ENCODE measurements at regions not wholly inside any gene's neighbourhood (a gene's known extent, or its start where the extent isn't known, plus 50 kb on each side); places are given as distances from the start of the nearest gene placed in this dataset.

DNA sequence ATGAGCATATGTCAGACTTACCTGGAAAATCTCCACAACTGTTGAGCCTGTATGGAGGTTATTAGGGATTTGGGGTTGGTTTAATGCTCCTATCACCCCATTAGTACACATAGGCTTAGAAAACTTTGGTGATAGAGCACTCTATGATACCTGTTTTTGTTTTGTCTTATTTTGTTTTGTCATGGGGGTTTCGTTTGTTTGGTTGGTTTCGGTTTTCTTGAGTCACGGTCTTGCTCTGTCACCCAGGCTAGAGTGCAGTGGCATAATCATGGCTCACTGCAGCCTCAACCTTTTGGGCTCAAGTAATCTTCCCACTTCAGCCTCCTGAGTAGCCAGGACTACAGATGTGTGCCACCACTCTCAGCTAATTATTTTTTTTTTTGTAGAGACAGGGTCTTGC, 70.0 kb downstream of the MZT1 start:
- H3K27ac Mint-ChIP-seq: no peak overlapping the region

DNA sequence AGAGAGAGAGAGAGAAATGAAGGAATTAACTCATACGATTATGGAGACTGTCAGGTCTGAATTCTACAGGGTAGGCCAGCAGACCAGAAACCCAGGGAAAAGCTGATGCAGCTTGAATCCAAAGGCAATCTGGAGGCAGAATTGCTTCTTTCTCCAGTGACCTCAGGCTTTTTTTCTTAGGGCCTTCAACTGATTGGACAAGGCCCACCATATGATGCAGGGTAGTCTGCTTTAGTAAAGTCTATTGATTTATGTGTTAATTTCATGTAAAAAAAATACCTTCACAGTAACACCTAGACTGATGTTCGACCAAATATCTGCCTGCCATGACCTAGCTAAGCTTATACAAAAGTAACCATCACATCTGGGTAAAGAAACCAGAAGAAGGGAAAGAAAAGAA, 71.1 kb downstream of the MZT1 start:
- Histone ChIP-seq H3K27ac (ENCODE audit: insufficient read depth, low read length, poor library complexity, severe bottlenecking) (no peak overlapping the region), H3K4me1 (ENCODE audit: control insufficient read depth, insufficient read depth, low read length, poor library complexity, severe bottlenecking) (no peaks in the 10 kb centered on the region), H3K27me3 (ENCODE audit: control insufficient read depth, insufficient read depth, low read length) (peaks cover 5% of the 10 kb centered on the region), H3K36me3 (ENCODE audit: control insufficient read depth, insufficient read depth, low read length) (no peaks in the 10 kb centered on the region), H3K4me3 (ENCODE audit: low read depth, low read length) (no peak overlapping the region), H3K9me3 (ENCODE audit: control insufficient read depth in 2 of 2, low read length in 2 of 2) (no peaks in the 10 kb centered on the region)
- H3K4me3 Mint-ChIP-seq: no peak overlapping the region
- H3K36me3 Mint-ChIP-seq: no peaks in the 10 kb centered on the region
- H3K27ac Mint-ChIP-seq: no peak overlapping the region
- H3K9me3 Mint-ChIP-seq: peaks cover 0 to 2% (median 0%) of the 10 kb centered on the region in 7 donors
- ATAC-seq (ENCODE audit: low read depth in 2 of 2): no peak
- no peaks in the 10 kb centered on the region for H3K4me1 Mint-ChIP-seq
- no peak for DNase-seq
- peaks cover 4% of the 10 kb centered on the region for H3K27me3 Mint-ChIP-seq

More for the DNA sequence above, 70.0 kb downstream of the MZT1 start:
- no peak for ATAC-seq (ENCODE audit: low read depth in 2 of 2)
- Histone ChIP-seq H3K4me3 (ENCODE audit: low read depth, low read length) (no peak overlapping the region), H3K4me1 (ENCODE audit: control insufficient read depth, insufficient read depth, low read length, poor library complexity, severe bottlenecking) (no peaks in the 10 kb centered on the region), H3K27ac (ENCODE audit: insufficient read depth, low read length, poor library complexity, severe bottlenecking) (no peak overlapping the region), H3K9me3 (ENCODE audit: control insufficient read depth in 2 of 2, low read length in 2 of 2) (no peaks in the 10 kb centered on the region), H3K27me3 (ENCODE audit: control insufficient read depth, insufficient read depth, low read length) (peaks cover 7% of the 10 kb centered on the region), H3K36me3 (ENCODE audit: control insufficient read depth, insufficient read depth, low read length) (no peaks in the 10 kb centered on the region)
- Mint-ChIP-seq H3K36me3 (no peaks in the 10 kb centered on the region), H3K27me3 (peaks cover 4% of the 10 kb centered on the region), H3K4me1 (no peaks in the 10 kb centered on the region), H3K4me3 (no peak overlapping the region), H3K9me3 (peaks cover 0 to 2% (median 0%) of the 10 kb centered on the region in 7 donors)
- DNase-seq: no peak

DNA sequence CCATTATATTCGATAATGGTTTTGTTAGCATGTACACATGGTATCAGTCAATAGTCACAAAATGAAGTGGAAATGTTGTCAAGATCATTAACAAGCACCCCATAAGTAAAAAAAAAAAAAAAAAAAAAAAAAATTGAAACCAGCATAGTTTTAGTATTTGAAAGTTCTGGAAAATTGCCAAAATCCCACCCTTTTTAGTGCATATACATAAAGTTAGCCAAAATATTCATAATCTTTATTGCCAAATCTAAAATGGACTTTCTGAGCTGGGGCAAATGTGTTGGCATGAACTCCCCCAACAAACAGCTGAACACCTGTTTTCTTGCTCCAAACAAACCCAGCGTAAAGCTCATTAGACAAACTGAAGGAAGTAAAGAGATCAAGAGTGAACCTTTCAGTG, 73.9 kb downstream of the MZT1 start:
- H3K27me3 Mint-ChIP-seq: peaks cover under 1% of the 10 kb centered on the region
- no peaks in the 10 kb centered on the region for H3K36me3 ChIP-seq (ENCODE audit: control insufficient read depth, insufficient read depth, low read length)
- H3K27me3 ChIP-seq (ENCODE audit: control insufficient read depth, insufficient read depth, low read length): peaks cover 10% of the 10 kb centered on the region
- DNase-seq: no peak
- no peak overlapping the region for H3K4me3 ChIP-seq (ENCODE audit: low read depth, low read length)
- no peaks in the 10 kb centered on the region for H3K4me1 ChIP-seq (ENCODE audit: control insufficient read depth, insufficient read depth, low read length, poor library complexity, severe bottlenecking)
- H3K27ac Mint-ChIP-seq: no peak overlapping the region
- H3K9me3 ChIP-seq (ENCODE audit: control insufficient read depth in 2 of 2, low read length in 2 of 2): no peaks in the 10 kb centered on the region
- ATAC-seq (ENCODE audit: low read depth in 2 of 2): no peak
- H3K9me3 Mint-ChIP-seq: no peaks in the 10 kb centered on the region
- H3K4me3 Mint-ChIP-seq: no peak overlapping the region
- no peaks in the 10 kb centered on the region for H3K36me3 Mint-ChIP-seq
- H3K27ac ChIP-seq (ENCODE audit: insufficient read depth, low read length, poor library complexity, severe bottlenecking): no peak overlapping the region
- H3K4me1 Mint-ChIP-seq: no peaks in the 10 kb centered on the region

DNA sequence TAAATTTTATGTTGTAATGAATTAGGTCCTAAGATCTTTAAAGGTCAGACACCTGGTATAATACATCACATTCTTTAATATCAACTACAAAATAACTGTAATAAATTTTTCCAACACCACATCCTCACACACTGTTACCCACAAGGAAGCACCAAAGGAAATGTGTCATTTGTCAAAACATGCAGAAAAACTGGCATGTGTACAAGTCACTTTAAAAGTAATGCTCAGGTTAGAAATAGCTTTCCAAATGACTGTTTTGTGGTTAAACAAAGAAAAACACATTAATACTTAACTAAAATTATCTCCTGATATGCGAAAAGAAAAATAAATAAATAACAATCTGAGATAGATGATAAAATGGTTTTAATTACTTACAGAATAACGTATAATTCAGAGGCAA, 74.7 kb downstream of the MZT1 start:
- no peak overlapping the region for H3K27ac Mint-ChIP-seq
- no peak overlapping the region for H3K27ac ChIP-seq (ENCODE audit: insufficient read depth, low read length, poor library complexity, severe bottlenecking)
- ATAC-seq (ENCODE audit: low read depth in 2 of 2) (no peak), DNase-seq (no peak)
- peaks cover 10% of the 10 kb centered on the region for H3K27me3 ChIP-seq (ENCODE audit: control insufficient read depth, insufficient read depth, low read length)
- no peak overlapping the region for H3K4me3 Mint-ChIP-seq
- H3K27me3 Mint-ChIP-seq: no peaks in the 10 kb centered on the region
- no peaks in the 10 kb centered on the region for H3K4me1 ChIP-seq (ENCODE audit: control insufficient read depth, insufficient read depth, low read length, poor library complexity, severe bottlenecking)
- H3K4me3 ChIP-seq (ENCODE audit: low read depth, low read length): no peak overlapping the region
- no peaks in the 10 kb centered on the region for H3K9me3 ChIP-seq (ENCODE audit: control insufficient read depth in 2 of 2, low read length in 2 of 2)
- H3K36me3 ChIP-seq (ENCODE audit: control insufficient read depth, insufficient read depth, low read length): no peaks in the 10 kb centered on the region
- H3K36me3 Mint-ChIP-seq: no peaks in the 10 kb centered on the region
- H3K4me1 Mint-ChIP-seq: no peaks in the 10 kb centered on the region
- H3K9me3 Mint-ChIP-seq: no peaks in the 10 kb centered on the region

DNA sequence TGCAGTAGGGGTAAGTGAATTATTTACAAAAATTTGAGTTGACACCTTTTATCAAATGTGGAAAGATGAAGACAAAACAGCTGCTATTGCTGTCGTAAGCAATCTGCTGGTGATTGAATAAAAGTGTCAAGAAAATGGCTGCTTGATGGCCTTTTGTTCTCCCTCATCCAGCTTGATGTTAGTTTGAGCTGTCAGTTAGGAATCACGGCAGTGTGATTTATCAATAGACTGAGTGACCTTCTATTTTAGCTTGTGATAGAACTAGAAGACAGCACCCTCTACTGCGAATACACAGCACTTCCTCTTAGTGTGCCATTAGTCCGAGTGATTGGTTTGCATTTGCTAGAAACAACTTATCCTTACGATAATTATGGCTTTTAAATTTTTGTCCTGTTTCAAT, 76.3 kb downstream of the MZT1 start:
- Histone ChIP-seq H3K27ac (ENCODE audit: insufficient read depth, low read length, poor library complexity, severe bottlenecking) (no peak overlapping the region), H3K4me3 (ENCODE audit: low read depth, low read length) (no peak overlapping the region), H3K36me3 (ENCODE audit: control insufficient read depth, insufficient read depth, low read length) (no peaks in the 10 kb centered on the region), H3K9me3 (ENCODE audit: control insufficient read depth in 2 of 2, low read length in 2 of 2) (no peaks in the 10 kb centered on the region), H3K4me1 (ENCODE audit: control insufficient read depth, insufficient read depth, low read length, poor library complexity, severe bottlenecking) (no peaks in the 10 kb centered on the region), H3K27me3 (ENCODE audit: control insufficient read depth, insufficient read depth, low read length) (peaks cover 13% of the 10 kb centered on the region)
- DNase-seq (peak in 1 of 3 donors; percentile 2), ATAC-seq (ENCODE audit: low read depth in 2 of 2) (no peak)
- H3K4me1 Mint-ChIP-seq: no peaks in the 10 kb centered on the region
- no peaks in the 10 kb centered on the region for H3K36me3 Mint-ChIP-seq
- no peak overlapping the region for H3K4me3 Mint-ChIP-seq
- peaks cover 8% of the 10 kb centered on the region for H3K27me3 Mint-ChIP-seq
- no peak overlapping the region for H3K27ac Mint-ChIP-seq
- peaks cover 0 to 2% (median 0%) of the 10 kb centered on the region in 7 donors for H3K9me3 Mint-ChIP-seq

DNA sequence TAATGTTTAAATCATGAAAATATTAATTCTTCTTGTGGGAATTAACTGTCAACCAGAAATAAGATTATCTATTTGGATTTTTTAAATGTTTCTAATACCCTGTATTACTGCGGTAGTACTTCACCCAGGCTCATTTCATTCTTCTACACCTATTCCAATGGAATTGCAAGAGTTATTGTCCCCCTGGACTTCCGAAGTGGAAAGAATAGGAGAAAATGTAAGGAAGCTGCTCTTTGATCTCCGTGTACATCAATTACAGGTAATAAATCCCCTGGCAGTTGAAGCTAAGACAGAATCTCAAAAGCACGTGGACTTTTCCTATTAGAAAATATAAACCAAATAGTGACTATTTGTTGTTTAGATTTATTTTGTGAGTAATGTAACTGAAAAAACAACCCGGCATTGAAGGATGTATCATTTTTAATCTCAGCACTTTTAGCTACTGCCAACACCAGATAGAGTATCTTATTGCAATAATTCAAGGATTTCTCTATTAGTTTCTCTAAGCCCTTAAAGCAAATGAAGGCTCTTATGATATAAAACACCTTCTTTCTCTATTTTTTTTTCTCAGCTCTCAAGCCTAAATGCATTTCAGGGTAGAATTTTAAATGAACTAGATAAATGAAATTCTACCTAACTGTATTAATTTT, 77.3 kb downstream of the MZT1 start:
- Mint-ChIP-seq H3K9me3 (peaks cover 0 to 2% (median 0%) of the 10 kb centered on the region in 7 donors), H3K27ac (no peak overlapping the region), H3K27me3 (peaks cover 12% of the 10 kb centered on the region), H3K4me1 (no peaks in the 10 kb centered on the region), H3K36me3 (no peaks in the 10 kb centered on the region), H3K4me3 (no peak overlapping the region)
- H3K36me3 ChIP-seq (ENCODE audit: control insufficient read depth, insufficient read depth, low read length): no peaks in the 10 kb centered on the region
- DNase-seq: no peak
- H3K9me3 ChIP-seq (ENCODE audit: control insufficient read depth in 2 of 2, low read length in 2 of 2): no peaks in the 10 kb centered on the region
- no peak overlapping the region for H3K27ac ChIP-seq (ENCODE audit: insufficient read depth, low read length, poor library complexity, severe bottlenecking)
- H3K4me3 ChIP-seq (ENCODE audit: low read depth, low read length): no peak overlapping the region
- H3K27me3 ChIP-seq (ENCODE audit: control insufficient read depth, insufficient read depth, low read length): peaks cover 13% of the 10 kb centered on the region
- no peaks in the 10 kb centered on the region for H3K4me1 ChIP-seq (ENCODE audit: control insufficient read depth, insufficient read depth, low read length, poor library complexity, severe bottlenecking)
- ATAC-seq (ENCODE audit: low read depth in 2 of 2): no peak

DNA sequence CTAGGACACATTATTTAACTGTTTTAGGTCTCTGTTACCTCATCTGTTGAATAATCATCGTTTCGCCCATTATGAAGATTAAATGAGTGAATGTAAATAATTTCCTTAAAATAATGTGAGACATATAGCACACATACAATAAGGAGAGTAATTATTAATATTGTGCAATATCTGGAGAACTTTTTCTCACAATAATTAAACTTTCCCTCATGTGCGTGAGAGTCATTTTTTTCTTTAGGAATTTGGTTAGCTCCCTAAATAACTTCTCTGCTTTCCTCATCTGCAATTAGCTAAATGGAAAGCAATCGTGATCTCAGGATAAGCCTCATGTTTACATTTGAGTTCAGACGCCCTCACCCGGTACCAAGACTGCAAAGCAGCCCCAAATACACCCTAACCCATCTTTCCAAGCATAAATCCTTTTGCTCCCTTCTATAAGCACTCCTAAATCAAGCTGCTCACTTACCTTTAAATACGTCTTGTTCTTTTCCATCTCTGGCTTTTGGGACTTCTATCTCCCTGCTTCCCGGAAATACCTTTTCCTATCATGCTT, 78.8 kb downstream of the MZT1 start:
- no peak overlapping the region for H3K4me3 ChIP-seq (ENCODE audit: low read depth, low read length)

DNA sequence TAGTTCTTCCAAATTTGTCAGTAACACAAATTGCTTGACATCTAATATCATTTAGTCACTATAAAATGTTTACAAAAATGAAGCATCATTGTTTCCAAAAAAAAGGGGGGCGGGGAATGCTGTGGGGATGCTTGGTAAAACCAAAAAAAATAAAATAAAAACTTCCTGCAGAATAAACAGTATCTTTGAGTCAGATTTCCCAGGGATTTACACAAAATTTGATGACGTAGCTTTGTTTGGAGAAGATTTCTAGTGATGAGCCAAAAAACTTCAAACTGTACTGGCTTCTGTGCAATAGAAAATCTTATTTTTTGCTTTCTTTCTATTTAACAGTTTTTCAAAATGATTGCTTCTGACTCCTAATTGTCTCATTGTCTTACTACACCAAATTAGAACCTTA, 80.0 kb downstream of the MZT1 start:
- no peak overlapping the region for H3K27ac Mint-ChIP-seq
- peaks cover 11% of the 10 kb centered on the region for H3K27me3 ChIP-seq (ENCODE audit: control insufficient read depth, insufficient read depth, low read length)
- H3K4me3 ChIP-seq (ENCODE audit: low read depth, low read length): no peak overlapping the region
- ATAC-seq (ENCODE audit: low read depth in 2 of 2): no peak
- H3K36me3 ChIP-seq (ENCODE audit: control insufficient read depth, insufficient read depth, low read length): no peaks in the 10 kb centered on the region
- no peak overlapping the region for H3K27ac ChIP-seq (ENCODE audit: insufficient read depth, low read length, poor library complexity, severe bottlenecking)
- no peaks in the 10 kb centered on the region for H3K4me1 ChIP-seq (ENCODE audit: control insufficient read depth, insufficient read depth, low read length, poor library complexity, severe bottlenecking)
- peaks cover 12% of the 10 kb centered on the region for H3K27me3 Mint-ChIP-seq
- H3K4me1 Mint-ChIP-seq: no peaks in the 10 kb centered on the region
- DNase-seq: no peak
- H3K36me3 Mint-ChIP-seq: no peaks in the 10 kb centered on the region
- H3K9me3 ChIP-seq (ENCODE audit: control insufficient read depth in 2 of 2, low read length in 2 of 2): no peaks in the 10 kb centered on the region
- no peak overlapping the region for H3K4me3 Mint-ChIP-seq
- H3K9me3 Mint-ChIP-seq: peaks cover 0 to 2% (median 0%) of the 10 kb centered on the region in 7 donors

More for the DNA sequence above, 78.8 kb downstream of the MZT1 start:
- Mint-ChIP-seq H3K4me1 (no peaks in the 10 kb centered on the region), H3K36me3 (no peaks in the 10 kb centered on the region), H3K9me3 (peaks cover 0 to 2% (median 0%) of the 10 kb centered on the region in 7 donors), H3K4me3 (no peak overlapping the region), H3K27me3 (peaks cover 12% of the 10 kb centered on the region), H3K27ac (no peak overlapping the region)
- no peaks in the 10 kb centered on the region for H3K9me3 ChIP-seq (ENCODE audit: control insufficient read depth in 2 of 2, low read length in 2 of 2)
- DNase-seq (no peak), ATAC-seq (ENCODE audit: low read depth in 2 of 2) (no peak)
- peaks cover 13% of the 10 kb centered on the region for H3K27me3 ChIP-seq (ENCODE audit: control insufficient read depth, insufficient read depth, low read length)
- H3K36me3 ChIP-seq (ENCODE audit: control insufficient read depth, insufficient read depth, low read length): no peaks in the 10 kb centered on the region
- no peaks in the 10 kb centered on the region for H3K4me1 ChIP-seq (ENCODE audit: control insufficient read depth, insufficient read depth, low read length, poor library complexity, severe bottlenecking)
- H3K27ac ChIP-seq (ENCODE audit: insufficient read depth, low read length, poor library complexity, severe bottlenecking): no peak overlapping the region
